AG04450 (cell line): ENCODE measurements at regions not wholly inside any gene's neighbourhood (a gene's known extent, or its start where the extent isn't known, plus 50 kb on each side); places are given as distances from the start of the nearest gene placed in this dataset.

Experiments
- CTCF ChIA-PET: fragments of 300-600, 350-600 bp; formaldehyde crosslinking; extraction: SDS; loops from one replicate; lab custom pipeline; 2022; ENCODE audit warnings: antibody characterized with exemption, inconsistent platforms; lab: Charles Lee
- POLR2A ChIA-PET: fragments of 350-600 bp; formaldehyde crosslinking; extraction: SDS; loops from one replicate; lab custom pipeline; 2021; ENCODE audit warnings: antibody characterized with exemption, inconsistent platforms; lab: Yijun Ruan, JAX
- DNase-seq: peaks from one replicate; pipeline ENCODE4 v3.0.0-alpha.2; 2011; ENCODE audit warnings: low read depth, low spot score
- H3K27ac ChIP-seq: one replicate; pipeline ENCODE4 v1.5.1; 2012; ENCODE audit warnings: low read depth, low read length, control low read depth
- H3K27me3 ChIP-seq: one replicate; pipeline ENCODE4 v1.6.0; 2012; ENCODE audit warnings: low read length; ENCODE audit not compliant: control insufficient read depth, insufficient read depth
- H3K4me3 ChIP-seq: 2 replicates; pipeline ENCODE4 v1.5.1; 2011; ENCODE audit warnings: mild to moderate bottlenecking, low read depth, low read length, control low read depth
- H3K9me3 ChIP-seq: 2 replicates; pipeline ENCODE4 v1.5.1; 2012; ENCODE audit warnings: low read length; ENCODE audit not compliant: control insufficient read depth, insufficient read depth
- TF ChIP-seq, protein P1 (sequence below): IDR thresholded peaks from 2 replicates; pipeline ENCODE4 v1.5.1; 2011; ENCODE audit warnings: low read depth, low read length, control low read depth, inconsistent platforms

DNA sequence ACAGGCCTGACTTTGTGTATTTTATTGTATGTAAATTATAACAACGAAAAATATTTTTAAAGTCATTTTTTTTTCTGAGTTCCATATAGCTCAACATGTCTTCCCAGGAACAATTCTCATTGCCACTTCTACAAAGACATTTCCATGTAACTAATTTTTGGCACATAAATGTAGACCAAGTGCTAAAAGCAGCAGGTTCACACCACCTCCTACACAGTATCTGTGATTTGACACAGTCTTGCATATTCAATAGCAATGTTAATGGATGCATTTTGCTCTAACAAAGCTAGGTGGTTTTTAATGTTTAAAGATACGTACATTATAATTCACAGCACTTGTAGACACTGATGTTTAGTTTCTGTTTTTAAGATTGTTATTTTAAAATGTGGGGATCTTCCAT lies 346.5 kb downstream of the GPAM start:
- ChIA-PET CTCF (no interaction called here), POLR2A (no interaction called here)
- TF ChIP-seq, protein P1, sequence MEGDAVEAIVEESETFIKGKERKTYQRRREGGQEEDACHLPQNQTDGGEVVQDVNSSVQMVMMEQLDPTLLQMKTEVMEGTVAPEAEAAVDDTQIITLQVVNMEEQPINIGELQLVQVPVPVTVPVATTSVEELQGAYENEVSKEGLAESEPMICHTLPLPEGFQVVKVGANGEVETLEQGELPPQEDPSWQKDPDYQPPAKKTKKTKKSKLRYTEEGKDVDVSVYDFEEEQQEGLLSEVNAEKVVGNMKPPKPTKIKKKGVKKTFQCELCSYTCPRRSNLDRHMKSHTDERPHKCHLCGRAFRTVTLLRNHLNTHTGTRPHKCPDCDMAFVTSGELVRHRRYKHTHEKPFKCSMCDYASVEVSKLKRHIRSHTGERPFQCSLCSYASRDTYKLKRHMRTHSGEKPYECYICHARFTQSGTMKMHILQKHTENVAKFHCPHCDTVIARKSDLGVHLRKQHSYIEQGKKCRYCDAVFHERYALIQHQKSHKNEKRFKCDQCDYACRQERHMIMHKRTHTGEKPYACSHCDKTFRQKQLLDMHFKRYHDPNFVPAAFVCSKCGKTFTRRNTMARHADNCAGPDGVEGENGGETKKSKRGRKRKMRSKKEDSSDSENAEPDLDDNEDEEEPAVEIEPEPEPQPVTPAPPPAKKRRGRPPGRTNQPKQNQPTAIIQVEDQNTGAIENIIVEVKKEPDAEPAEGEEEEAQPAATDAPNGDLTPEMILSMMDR, result no peak
- Histone ChIP-seq H3K9me3 (peaks cover 14% of the 10 kb centered on the region; the same call in 1 of the 2 replicates), H3K27ac (no peak overlapping the region), H3K27me3 (no peaks in the 10 kb centered on the region), H3K4me3 (no peak overlapping the region)
- no peak for DNase-seq

DNA sequence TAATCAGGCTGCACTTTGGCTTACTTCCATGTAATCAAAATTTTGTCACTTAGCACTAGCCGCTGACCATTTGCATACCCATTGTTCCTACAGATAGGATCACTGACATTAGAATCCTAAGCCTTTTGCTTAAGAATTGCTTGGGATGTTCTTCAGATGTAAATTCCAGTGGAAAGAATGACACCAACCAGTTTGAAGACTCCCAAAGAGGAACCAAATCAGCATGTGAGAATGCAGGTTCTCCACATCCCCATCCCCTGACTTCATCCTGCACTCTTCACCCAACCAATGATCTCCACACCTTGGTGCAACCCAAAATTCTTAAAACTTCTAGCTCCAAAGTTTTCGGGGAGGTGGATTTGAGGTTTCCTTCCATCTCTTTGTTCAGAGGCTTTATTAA lies 345.6 kb downstream of the GPAM start:
- H3K4me3 ChIP-seq, result no peak overlapping the region
- no peak overlapping the region for H3K27ac ChIP-seq
- TF ChIP-seq, protein P1, result no peak
- DNase-seq, result no peak
- no peaks in the 10 kb centered on the region for H3K27me3 ChIP-seq
- ChIA-PET CTCF (no interaction called here), POLR2A (no interaction called here)
- H3K9me3 ChIP-seq, result peaks cover 14% of the 10 kb centered on the region; the same call in 1 of the 2 replicates

DNA sequence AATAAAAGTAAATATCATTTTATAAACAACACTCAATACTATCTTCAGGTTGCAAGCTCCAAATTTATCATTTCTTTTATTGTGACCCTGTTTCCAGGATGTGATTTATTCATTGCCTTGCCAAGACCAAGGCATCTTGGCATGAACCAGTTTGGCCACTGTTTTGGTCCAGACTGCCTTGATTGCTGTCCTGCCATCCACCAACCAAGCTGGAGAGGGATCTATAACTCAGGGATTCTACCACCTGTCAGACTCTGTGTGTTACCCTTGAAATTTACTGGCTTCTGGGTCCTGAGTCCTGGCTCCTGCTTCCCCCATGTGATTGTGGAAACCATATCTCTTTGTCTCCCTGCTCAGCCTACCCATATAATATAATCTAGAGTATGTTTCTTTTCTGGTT lies 343.0 kb downstream of the GPAM start:
- ChIA-PET POLR2A (no interaction called here), CTCF (no interaction called here)
- Histone ChIP-seq H3K27me3 (no peaks in the 10 kb centered on the region), H3K27ac (no peak overlapping the region), H3K4me3 (no peak overlapping the region), H3K9me3 (peaks cover 19% of the 10 kb centered on the region)
- DNase-seq, result no peak
- TF ChIP-seq, protein P1, result no peak

DNA sequence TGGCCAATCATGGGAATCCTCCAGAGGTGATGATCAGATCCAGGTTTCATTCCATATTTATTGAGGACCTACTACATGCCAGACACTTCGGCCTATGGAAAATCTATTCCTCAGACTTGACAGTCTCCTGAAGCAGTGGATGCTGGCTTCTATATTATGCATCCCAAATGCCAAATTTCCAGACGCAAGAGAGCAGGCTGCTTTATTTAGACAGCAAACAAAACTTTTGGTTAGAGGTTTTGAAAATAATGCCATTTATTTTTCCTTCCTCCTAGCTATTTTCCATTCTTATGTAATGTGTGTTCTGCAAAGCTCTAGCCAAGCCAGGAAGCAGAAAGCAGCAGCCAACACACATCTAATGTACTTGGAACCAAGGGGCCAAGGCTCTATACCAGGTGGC lies 330.8 kb downstream of the GPAM start:
- POLR2A ChIA-PET, result no interaction called here
- Histone ChIP-seq H3K9me3 (peaks cover 19% of the 10 kb centered on the region; the same call in 1 of the 2 replicates), H3K27me3 (no peaks in the 10 kb centered on the region), H3K4me3 (no peak overlapping the region), H3K27ac (no peak overlapping the region)
- TF ChIP-seq, protein P1, result no peak
- CTCF ChIA-PET, result no interaction called here
- no peak for DNase-seq

DNA sequence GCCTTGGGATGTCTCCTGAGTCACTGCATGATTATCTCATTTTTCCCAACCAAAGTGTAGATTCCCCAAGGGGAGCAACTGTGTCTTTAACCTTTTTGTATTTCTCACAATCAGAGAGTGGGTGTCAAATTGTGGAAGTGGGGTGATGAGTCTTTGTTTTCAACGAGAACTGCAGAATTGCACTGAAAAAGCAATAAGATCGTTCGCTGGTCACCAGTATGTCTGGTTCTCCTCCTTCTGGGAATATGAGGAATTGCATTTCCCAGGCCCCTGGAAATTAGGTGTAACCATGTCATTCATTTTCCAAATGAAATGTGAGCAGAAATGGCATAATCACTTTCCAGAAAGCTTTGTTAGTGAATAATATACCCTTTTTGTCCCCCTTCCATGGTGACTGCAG lies 326.9 kb downstream of the GPAM start:
- H3K27me3 ChIP-seq, result no peaks in the 10 kb centered on the region
- H3K9me3 ChIP-seq, result peaks cover 12% of the 10 kb centered on the region; the same call in 1 of the 2 replicates
- H3K27ac ChIP-seq, result no peak overlapping the region
- ChIA-PET CTCF (no interaction called here), POLR2A (no interaction called here)
- H3K4me3 ChIP-seq, result no peak overlapping the region
- TF ChIP-seq, protein P1, result no peak
- no peak for DNase-seq
